ENCODE measurements at regions not wholly inside any gene's neighbourhood (a gene's known extent, or its start where the extent isn't known, plus 50 kb on each side); places are given as distances from the start of the nearest gene placed in this dataset.
"Not testable (repeated sequence)": the region's sequence is repeated elsewhere in the genome, so short reads cannot be mapped to it uniquely, and the experiment has no call there.

GRCh38 chr5:91283326-91283725, 99.8 kb downstream of the ARRDC3 start:
- DNase-seq: no peak

GRCh38 chr5:91282210-91282609, 100.9 kb downstream of the ARRDC3 start:
- no peak for DNase-seq

GRCh38 chr5:91281401-91281800, 101.7 kb downstream of the ARRDC3 start:
- no peak for DNase-seq

- DNase-seq: peak; percentile 91
These were observed 102.5 kb downstream of the ARRDC3 start for GRCh38 chr5:91280362-91281269.

GRCh38 chr5:91277840-91278239, 105.3 kb downstream of the ARRDC3 start:
- no peak for DNase-seq

- DNase-seq: no peak
These were observed 106.0 kb downstream of the ARRDC3 start for GRCh38 chr5:91277093-91277626.

- no peak for DNase-seq
These were observed 110.3 kb downstream of the ARRDC3 start for GRCh38 chr5:91272858-91273257.

- DNase-seq: no peak
These were observed 111.1 kb downstream of the ARRDC3 start for GRCh38 chr5:91271999-91272398.

- no peak for DNase-seq
These were observed 113.9 kb downstream of the ARRDC3 start for GRCh38 chr5:91269198-91269597.

- no peak for DNase-seq
These were observed 116.9 kb downstream of the ARRDC3 start for GRCh38 chr5:91266184-91266705.

- no peak for DNase-seq
These were observed 118.6 kb downstream of the ARRDC3 start for GRCh38 chr5:91264311-91265051.

GRCh38 chr5:91263898-91264297, 119.2 kb downstream of the ARRDC3 start:
- no peak for DNase-seq

- DNase-seq: no peak
These were observed 125.8 kb downstream of the ARRDC3 start for GRCh38 chr5:91257301-91257700.

GRCh38 chr5:91256142-91256524, 127.0 kb downstream of the ARRDC3 start:
- DNase-seq: no peak

- no peak for DNase-seq
These were observed 127.5 kb downstream of the ARRDC3 start for GRCh38 chr5:91255396-91256141.

GRCh38 chr5:91252916-91253315, 130.2 kb downstream of the ARRDC3 start:
- no peak for DNase-seq

GRCh38 chr5:91245871-91246270, 137.2 kb downstream of the ARRDC3 start:
- DNase-seq: no peak

- no peak for DNase-seq
These were observed 138.1 kb downstream of the ARRDC3 start for GRCh38 chr5:91245074-91245452.

GRCh38 chr5:91244380-91245073, 138.6 kb downstream of the ARRDC3 start:
- no peak for DNase-seq

GRCh38 chr5:91243852-91244251, 139.3 kb downstream of the ARRDC3 start:
- no peak for DNase-seq

- no peak for DNase-seq
These were observed 139.8 kb downstream of the ARRDC3 start for GRCh38 chr5:91243286-91243685.

GRCh38 chr5:91241460-91241859, 141.7 kb downstream of the ARRDC3 start:
- not testable (repeated sequence) for DNase-seq
